A673 (cell line): ENCODE measurements at regions not wholly inside any gene's neighbourhood (a gene's known extent, or its start where the extent isn't known, plus 50 kb on each side); places are given as distances from the start of the nearest gene placed in this dataset.

Source experiments
- BruUV-seq: library from RNA; stranded (reverse); fragments of 400-500 nt; replicated peaks from 2 replicates; lab custom pipeline; 2021; lab: Mats Ljungman, UMichigan
- CTCF ChIA-PET: fragments of 300-600 bp; sonication (Branson Sonifier 250); formaldehyde crosslinking; loops from one replicate; lab custom pipeline; 2022; ENCODE audit warnings: antibody characterized with exemption; lab: Charles Lee
- POLR2A ChIA-PET: fragments of 300-600 bp; sonication (Branson Sonifier 250); formaldehyde crosslinking; loops from one replicate; lab custom pipeline; 2022; ENCODE audit warnings: antibody characterized with exemption; ENCODE audit not compliant: low non-redundant PET; lab: Charles Lee
- DNase-seq: peaks from one replicate; pipeline ENCODE4 v3.0.0-alpha.2; 2015; ENCODE audit warnings: low spot score
- H3K27ac ChIP-seq: fragments of 200-600 bp; sonication (generic); 2 replicates; pipeline ENCODE4 v1.5.1; 2016; ENCODE audit warnings: mixed run types, low read depth, mild to moderate bottlenecking, mixed read lengths, antibody characterized with exemption, low read length; ENCODE audit not compliant: poor library complexity, severe bottlenecking
- H3K27me3 ChIP-seq: fragments of 200-600 bp; sonication (generic); replicated peaks from 2 replicates; pipeline ENCODE4 v1.6.1; 2017; ENCODE audit warnings: mixed run types, low read depth, mild to moderate bottlenecking, mixed read lengths, antibody characterized with exemption, low read length; ENCODE audit not compliant: insufficient read depth, poor library complexity
- H3K36me3 ChIP-seq: fragments of 200-600 bp; sonication (generic); 2 replicates; pipeline ENCODE4 v1.6.1; 2016; ENCODE audit warnings: mixed run types, mild to moderate bottlenecking, mixed read lengths, antibody characterized with exemption, low read length; ENCODE audit not compliant: insufficient read depth, poor library complexity, severe bottlenecking
- H3K4me1 ChIP-seq: fragments of 200-600 bp; sonication (generic); 2 replicates; pipeline ENCODE4 v1.6.1; 2017; ENCODE audit warnings: mixed run types, mild to moderate bottlenecking, mixed read lengths, antibody characterized with exemption, low read length; ENCODE audit not compliant: insufficient read depth, poor library complexity, severe bottlenecking
- H3K4me3 ChIP-seq: fragments of 200-600 bp; sonication (generic); 2 replicates; pipeline ENCODE4 v1.5.1; 2016; ENCODE audit warnings: low read depth, mixed run types, mild to moderate bottlenecking, mixed read lengths, low read length; ENCODE audit not compliant: poor library complexity, severe bottlenecking
- H3K9me3 ChIP-seq: fragments of 200-600 bp; sonication (generic); 2 replicates; pipeline ENCODE4 v1.6.1; 2016; ENCODE audit warnings: mixed run types, low read depth, mild to moderate bottlenecking, mixed read lengths, antibody characterized with exemption, low read length; ENCODE audit not compliant: poor library complexity, severe bottlenecking
- EZH2 ChIP-seq: fragments of 200-600 bp; sonication (generic); IDR thresholded peaks from 2 replicates; pipeline ENCODE4 v1.6.1; 2017; ENCODE audit warnings: borderline replicate concordance, low read depth, mild to moderate bottlenecking, mixed read lengths, antibody characterized with exemption, low read length; ENCODE audit not compliant: poor library complexity, severe bottlenecking
- intact Hi-C: fragments of 100-400 bp; cut with micrococcal nuclease; formaldehyde crosslinking; loops from one replicate; pipeline ENCODE4 v1.10.0; 2022; ENCODE audit not compliant: unreplicated experiment
- TF ChIP-seq, protein P1 (sequence below): fragments of 300-800, 200-600 bp; sonication (generic); conservative IDR thresholded peaks from 2 replicates; pipeline ENCODE4 v1.5.1; 2017; ENCODE audit warnings: low read depth, mild to moderate bottlenecking, antibody characterized with exemption, low read length, moderate library complexity, mixed read lengths

DNA sequence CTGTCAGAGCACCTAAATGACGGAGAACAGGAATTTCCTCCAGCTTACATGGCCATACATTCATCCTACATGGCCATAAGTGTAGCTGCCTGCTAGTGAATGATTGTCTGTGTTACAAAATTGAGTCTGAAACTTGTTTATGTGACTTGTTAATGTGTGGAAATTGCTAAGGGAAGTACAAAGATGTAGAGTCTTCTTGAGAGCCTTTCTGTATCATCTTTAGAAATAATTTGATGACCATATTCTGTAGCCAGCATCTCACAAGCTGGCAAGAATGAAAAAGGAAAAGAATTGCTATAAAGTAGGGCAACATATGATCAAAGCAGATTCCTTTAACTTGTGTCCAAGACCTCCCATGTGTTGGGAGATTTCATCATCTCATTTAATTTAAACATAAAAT is 339.2 kb upstream of the LRRC7 start:
- Histone ChIP-seq H3K27me3 (no peaks in the 10 kb centered on the region), H3K36me3 (no peaks in the 10 kb centered on the region), H3K9me3 (no peaks in the 10 kb centered on the region), H3K4me3 (no peak overlapping the region), H3K4me1 (no peaks in the 10 kb centered on the region), H3K27ac (no peak overlapping the region)
- no peak for DNase-seq
- CTCF ChIA-PET = no interaction called here
- TF ChIP-seq EZH2 = no peak
- TF ChIP-seq, protein P1, sequence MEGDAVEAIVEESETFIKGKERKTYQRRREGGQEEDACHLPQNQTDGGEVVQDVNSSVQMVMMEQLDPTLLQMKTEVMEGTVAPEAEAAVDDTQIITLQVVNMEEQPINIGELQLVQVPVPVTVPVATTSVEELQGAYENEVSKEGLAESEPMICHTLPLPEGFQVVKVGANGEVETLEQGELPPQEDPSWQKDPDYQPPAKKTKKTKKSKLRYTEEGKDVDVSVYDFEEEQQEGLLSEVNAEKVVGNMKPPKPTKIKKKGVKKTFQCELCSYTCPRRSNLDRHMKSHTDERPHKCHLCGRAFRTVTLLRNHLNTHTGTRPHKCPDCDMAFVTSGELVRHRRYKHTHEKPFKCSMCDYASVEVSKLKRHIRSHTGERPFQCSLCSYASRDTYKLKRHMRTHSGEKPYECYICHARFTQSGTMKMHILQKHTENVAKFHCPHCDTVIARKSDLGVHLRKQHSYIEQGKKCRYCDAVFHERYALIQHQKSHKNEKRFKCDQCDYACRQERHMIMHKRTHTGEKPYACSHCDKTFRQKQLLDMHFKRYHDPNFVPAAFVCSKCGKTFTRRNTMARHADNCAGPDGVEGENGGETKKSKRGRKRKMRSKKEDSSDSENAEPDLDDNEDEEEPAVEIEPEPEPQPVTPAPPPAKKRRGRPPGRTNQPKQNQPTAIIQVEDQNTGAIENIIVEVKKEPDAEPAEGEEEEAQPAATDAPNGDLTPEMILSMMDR = no peak
- intact Hi-C loops = no loop called here
- POLR2A ChIA-PET = no interaction called here
- BruUV-seq = no TSS peak

DNA sequence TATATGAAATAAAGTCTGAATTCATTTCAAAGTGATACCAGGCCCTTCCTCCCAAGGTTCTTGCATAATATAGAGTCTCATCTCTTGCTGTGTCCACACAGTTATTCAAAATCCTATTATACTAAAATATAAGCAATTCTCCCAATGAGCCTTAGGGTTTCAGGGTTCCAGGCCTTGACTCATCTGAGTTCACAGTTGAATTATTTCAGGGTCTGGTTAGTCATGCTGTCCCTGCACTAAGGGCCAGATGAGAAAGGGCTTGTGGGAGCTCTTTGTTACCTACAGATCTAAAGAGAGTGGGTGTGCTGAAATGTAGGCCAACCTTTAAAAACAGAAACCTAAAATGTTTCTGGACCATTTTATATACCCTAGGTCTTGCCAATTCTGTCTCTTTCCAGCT is 337.5 kb upstream of the LRRC7 start:
- no TSS peak for BruUV-seq
- H3K4me3 ChIP-seq = no peak overlapping the region
- POLR2A ChIA-PET = no interaction called here

DNA sequence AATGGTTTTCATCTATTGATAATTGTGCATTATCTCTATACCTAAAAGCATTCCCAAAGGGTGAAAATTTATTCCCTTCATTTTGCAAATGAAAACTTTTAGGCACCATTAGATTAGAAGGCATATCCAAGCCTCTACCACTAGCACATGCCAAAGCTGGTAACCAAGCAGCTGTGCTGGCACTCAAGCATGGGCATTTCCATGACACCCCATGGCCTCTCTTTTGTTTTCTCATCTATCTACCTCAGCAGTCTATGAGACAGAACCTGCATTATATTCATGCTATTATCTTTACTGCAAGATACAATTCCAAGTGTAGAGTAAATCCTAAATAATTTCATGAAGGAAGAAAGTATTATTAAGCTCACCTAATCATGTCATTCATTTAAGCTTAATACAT is 334.3 kb upstream of the LRRC7 start:
- intact Hi-C loops = no loop called here
- TF ChIP-seq, protein P1 = no peak
- no peak for TF ChIP-seq EZH2
- ChIA-PET CTCF (no interaction called here), POLR2A (no interaction called here)
- DNase-seq = no peak
- H3K27me3 ChIP-seq = no peaks in the 10 kb centered on the region
- H3K36me3 ChIP-seq = no peaks in the 10 kb centered on the region
- no peaks in the 10 kb centered on the region for H3K9me3 ChIP-seq
- H3K27ac ChIP-seq = no peak overlapping the region
- H3K4me1 ChIP-seq = no peaks in the 10 kb centered on the region
- no TSS peak for BruUV-seq
- no peak overlapping the region for H3K4me3 ChIP-seq

More for the DNA sequence above, 337.5 kb upstream of the LRRC7 start:
- TF ChIP-seq EZH2 = no peak
- TF ChIP-seq, protein P1 = no peak
- H3K9me3 ChIP-seq = no peaks in the 10 kb centered on the region
- H3K27me3 ChIP-seq = no peaks in the 10 kb centered on the region
- H3K27ac ChIP-seq = no peak overlapping the region
- CTCF ChIA-PET = no interaction called here
- no peak for DNase-seq
- intact Hi-C loops = no loop called here
- no peaks in the 10 kb centered on the region for H3K36me3 ChIP-seq
- H3K4me1 ChIP-seq = no peaks in the 10 kb centered on the region
